OCI-LY1 (cell line): ENCODE measurements at regions not wholly inside any gene's neighbourhood (a gene's known extent, or its start where the extent isn't known, plus 50 kb on each side); places are given as distances from the start of the nearest gene placed in this dataset.

Source experiments
- H2AFZ ChIP-seq: fragments of 200-600 bp; sonication (generic), shearing (Covaris generic); 2 replicates; pipeline ENCODE4 v1.6.0; 2014; ENCODE audit warnings: antibody characterized with exemption, mild to moderate bottlenecking, low read length
- H3F3A ChIP-seq: fragments of 200-600 bp; sonication (generic), shearing (Covaris generic); 2 replicates; pipeline ENCODE4 v1.6.0; 2014; ENCODE audit warnings: mild to moderate bottlenecking, antibody characterized with exemption, low read length, moderate library complexity; ENCODE audit not compliant: insufficient read depth
- H3K27ac ChIP-seq: fragments of 200-600 bp; sonication (generic); 2 replicates; pipeline ENCODE4 v1.5.1; 2014; ENCODE audit warnings: low read length, mixed run types, mild to moderate bottlenecking, low read depth; ENCODE audit not compliant: poor library complexity, severe bottlenecking
- H3K27me3 ChIP-seq: fragments of 200-600 bp; sonication (generic); 2 replicates; pipeline ENCODE4 v1.6.0; 2014; ENCODE audit warnings: antibody characterized with exemption, mild to moderate bottlenecking, low read length, moderate library complexity; ENCODE audit not compliant: insufficient read depth
- H3K36me3 ChIP-seq: fragments of 200-600 bp; sonication (generic); 2 replicates; pipeline ENCODE4 v1.6.1; 2014; ENCODE audit warnings: mild to moderate bottlenecking, antibody characterized with exemption, low read length, moderate library complexity, mixed read lengths; ENCODE audit not compliant: insufficient read depth
- H3K4me1 ChIP-seq: fragments of 200-600 bp; sonication (generic); 2 replicates; pipeline ENCODE4 v1.5.1; 2014; ENCODE audit warnings: mild to moderate bottlenecking, low read length, moderate library complexity; ENCODE audit not compliant: insufficient read depth, severe bottlenecking
- H3K4me2 ChIP-seq: fragments of 200-600 bp; sonication (generic), shearing (Covaris generic); 2 replicates; pipeline ENCODE4 v1.6.1; 2014; ENCODE audit warnings: low read length
- H3K4me3 ChIP-seq: fragments of 200-600 bp; sonication (generic); 2 replicates; pipeline ENCODE4 v1.5.1; 2014; ENCODE audit warnings: low read length, low read depth, mild to moderate bottlenecking, mixed read lengths; ENCODE audit not compliant: poor library complexity, severe bottlenecking
- H3K79me2 ChIP-seq: fragments of 200-600 bp; shearing (Covaris generic); 2 replicates; pipeline ENCODE4 v1.6.1; 2016; ENCODE audit warnings: mixed run types, low read length, mixed read lengths; ENCODE audit not compliant: insufficient read depth
- H3K9ac ChIP-seq: fragments of 200-600 bp; sonication (generic), shearing (Covaris generic); 2 replicates; pipeline ENCODE4 v1.6.1; 2014; ENCODE audit warnings: mild to moderate bottlenecking, low read length, mixed read lengths
- H3K9me2 ChIP-seq: fragments of 200-600 bp; sonication (generic), shearing (Covaris generic); 2 replicates; pipeline ENCODE4 v1.6.1; 2014; ENCODE audit warnings: low read depth, mild to moderate bottlenecking, low read length, mixed read lengths
- H3K9me3 ChIP-seq: fragments of 200-600 bp; shearing (Covaris generic); 2 replicates; pipeline ENCODE4 v1.6.1; 2014; ENCODE audit warnings: low read length, mixed read lengths
- H4K20me1 ChIP-seq: fragments of 200-600 bp; sonication (generic), shearing (Covaris generic); 2 replicates; pipeline ENCODE4 v1.6.0; 2016; ENCODE audit warnings: mild to moderate bottlenecking, low read length; ENCODE audit not compliant: insufficient read depth
- EZH2 ChIP-seq: fragments of 200-600 bp; sonication (generic), shearing (Covaris generic); IDR thresholded peaks from 2 replicates; pipeline ENCODE4 v1.8.0; 2017; ENCODE audit warnings: borderline replicate concordance, mixed run types, mild to moderate bottlenecking, antibody characterized with exemption, low read length, moderate library complexity, mixed read lengths
- TF ChIP-seq, protein P1 (sequence below): fragments of 200-600 bp; sonication (generic), shearing (Covaris generic); IDR thresholded peaks from 2 replicates; pipeline ENCODE4 v1.5.1; 2017; ENCODE audit warnings: mild to moderate bottlenecking, antibody characterized with exemption, low read length, moderate library complexity, mixed read lengths

DNA sequence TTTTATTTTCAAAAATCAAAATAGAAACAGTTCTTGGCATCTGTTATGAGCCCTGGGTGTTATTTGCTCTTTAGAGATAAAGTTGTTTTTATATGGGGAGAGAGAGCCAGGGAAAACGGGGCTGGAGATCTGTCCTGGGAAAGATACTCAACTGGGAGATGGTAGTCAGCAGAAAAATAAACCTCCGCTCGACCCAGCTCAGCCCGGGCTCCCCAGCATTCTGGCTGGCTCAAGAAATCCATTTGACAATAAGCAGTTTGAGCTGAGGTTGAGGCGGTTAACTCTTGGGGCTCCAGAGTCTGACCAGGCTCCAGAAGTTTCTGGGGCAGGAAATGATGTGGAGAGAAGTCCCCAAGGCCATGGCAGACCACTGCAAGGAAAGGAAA lies 151.9 kb downstream of the IRX5 start:
- Histone ChIP-seq H3K36me3 (no peaks in the 10 kb centered on the region), H3K4me2 (no peak overlapping the region), H3K9me2 (no peaks in the 10 kb centered on the region), H3F3A (no peaks in the 10 kb centered on the region), H3K4me3 (no peak overlapping the region), H2AFZ (no peak overlapping the region), H3K27me3 (no peaks in the 10 kb centered on the region), H3K4me1 (no peaks in the 10 kb centered on the region), H4K20me1 (no peaks in the 10 kb centered on the region), H3K9me3 (no peaks in the 10 kb centered on the region), H3K9ac (no peak overlapping the region), H3K27ac (no peak overlapping the region), H3K79me2 (no peaks in the 10 kb centered on the region)
- TF ChIP-seq EZH2, result no peak

DNA sequence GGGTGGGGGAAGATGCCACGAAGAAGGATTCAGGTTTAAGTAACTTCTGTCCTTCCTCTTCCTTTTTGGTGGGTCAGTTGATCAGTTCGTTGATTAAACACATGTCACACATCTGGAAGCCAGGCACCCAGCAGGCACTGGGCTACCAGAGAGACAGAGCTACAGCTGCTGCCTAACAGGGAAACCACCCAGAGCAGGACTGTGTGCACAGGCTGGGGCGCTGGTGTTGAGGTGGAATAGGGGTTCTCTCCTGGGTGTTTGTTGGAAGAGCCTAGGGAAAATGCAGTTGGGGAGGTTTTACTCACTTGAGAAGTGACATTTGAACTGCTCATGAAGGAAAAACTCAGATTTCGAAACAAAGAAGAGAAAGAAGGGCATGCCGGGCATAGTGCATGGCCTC lies 152.4 kb downstream of the IRX5 start:
- Histone ChIP-seq H3K4me2 (no peak overlapping the region), H3K79me2 (no peaks in the 10 kb centered on the region), H2AFZ (no peak overlapping the region), H3K9me2 (no peaks in the 10 kb centered on the region), H3K4me3 (no peak overlapping the region), H3K36me3 (no peaks in the 10 kb centered on the region), H3K9me3 (no peaks in the 10 kb centered on the region), H4K20me1 (no peaks in the 10 kb centered on the region), H3F3A (no peaks in the 10 kb centered on the region), H3K27me3 (no peaks in the 10 kb centered on the region), H3K27ac (no peak overlapping the region), H3K9ac (no peak overlapping the region), H3K4me1 (no peaks in the 10 kb centered on the region)
- TF ChIP-seq EZH2, result no peak
- TF ChIP-seq, protein P1, sequence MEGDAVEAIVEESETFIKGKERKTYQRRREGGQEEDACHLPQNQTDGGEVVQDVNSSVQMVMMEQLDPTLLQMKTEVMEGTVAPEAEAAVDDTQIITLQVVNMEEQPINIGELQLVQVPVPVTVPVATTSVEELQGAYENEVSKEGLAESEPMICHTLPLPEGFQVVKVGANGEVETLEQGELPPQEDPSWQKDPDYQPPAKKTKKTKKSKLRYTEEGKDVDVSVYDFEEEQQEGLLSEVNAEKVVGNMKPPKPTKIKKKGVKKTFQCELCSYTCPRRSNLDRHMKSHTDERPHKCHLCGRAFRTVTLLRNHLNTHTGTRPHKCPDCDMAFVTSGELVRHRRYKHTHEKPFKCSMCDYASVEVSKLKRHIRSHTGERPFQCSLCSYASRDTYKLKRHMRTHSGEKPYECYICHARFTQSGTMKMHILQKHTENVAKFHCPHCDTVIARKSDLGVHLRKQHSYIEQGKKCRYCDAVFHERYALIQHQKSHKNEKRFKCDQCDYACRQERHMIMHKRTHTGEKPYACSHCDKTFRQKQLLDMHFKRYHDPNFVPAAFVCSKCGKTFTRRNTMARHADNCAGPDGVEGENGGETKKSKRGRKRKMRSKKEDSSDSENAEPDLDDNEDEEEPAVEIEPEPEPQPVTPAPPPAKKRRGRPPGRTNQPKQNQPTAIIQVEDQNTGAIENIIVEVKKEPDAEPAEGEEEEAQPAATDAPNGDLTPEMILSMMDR, result no peak

DNA sequence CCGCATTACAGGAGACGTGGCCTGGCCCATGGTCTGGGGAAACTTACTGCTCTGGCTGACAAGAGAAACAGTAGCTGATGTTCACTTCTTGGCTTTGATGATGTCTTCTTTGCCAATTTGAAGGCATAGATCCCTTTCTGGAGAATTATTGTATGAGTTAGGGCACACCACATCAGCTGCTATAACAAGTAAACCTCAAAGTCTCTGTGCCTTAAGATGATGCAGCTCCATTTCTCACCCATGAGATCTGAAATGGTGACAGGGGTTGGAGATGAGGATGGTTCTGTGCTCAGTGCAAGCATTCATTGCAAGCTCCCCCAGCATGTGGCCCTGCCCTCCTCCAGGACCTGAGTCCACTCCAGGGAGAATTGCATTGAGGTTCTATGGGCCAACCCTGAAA lies 157.4 kb downstream of the IRX5 start:
- no peaks in the 10 kb centered on the region for H3K36me3 ChIP-seq
- no peaks in the 10 kb centered on the region for H3F3A ChIP-seq
- no peaks in the 10 kb centered on the region for H3K9me3 ChIP-seq
- TF ChIP-seq, protein P1, result no peak
- no peak for TF ChIP-seq EZH2
- H3K27me3 ChIP-seq, result no peaks in the 10 kb centered on the region
- no peak overlapping the region for H3K27ac ChIP-seq
- H3K4me1 ChIP-seq, result no peaks in the 10 kb centered on the region
- no peak overlapping the region for H3K4me2 ChIP-seq
- no peaks in the 10 kb centered on the region for H4K20me1 ChIP-seq
- H2AFZ ChIP-seq, result no peak overlapping the region
- H3K9me2 ChIP-seq, result no peaks in the 10 kb centered on the region
- H3K79me2 ChIP-seq, result no peaks in the 10 kb centered on the region
- H3K9ac ChIP-seq, result no peak overlapping the region
- no peak overlapping the region for H3K4me3 ChIP-seq

DNA sequence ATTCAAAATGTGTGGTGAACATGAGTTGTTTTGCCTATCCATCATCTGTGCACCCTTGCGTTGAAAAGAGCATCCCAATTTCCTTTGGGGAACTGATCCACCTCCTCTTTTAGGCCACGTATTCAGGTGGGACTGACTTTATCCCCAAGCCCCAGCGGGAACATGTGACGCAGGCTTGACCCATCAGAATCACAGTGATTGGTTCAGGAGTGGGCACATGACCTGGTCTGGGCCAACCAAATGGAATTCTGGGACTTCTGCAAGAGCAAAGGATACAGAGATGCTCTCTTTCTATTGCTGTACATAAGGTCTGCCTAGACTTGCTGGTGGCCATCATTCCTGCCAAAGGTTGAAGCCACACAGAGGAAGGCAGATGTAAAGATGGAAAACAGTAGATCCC lies 158.9 kb downstream of the IRX5 start:
- Histone ChIP-seq H3K79me2 (no peaks in the 10 kb centered on the region), H3K27me3 (no peaks in the 10 kb centered on the region), H3K36me3 (no peaks in the 10 kb centered on the region), H3K9ac (no peak overlapping the region), H3K9me3 (no peaks in the 10 kb centered on the region), H3K27ac (no peak overlapping the region), H3F3A (no peaks in the 10 kb centered on the region), H3K9me2 (no peaks in the 10 kb centered on the region), H3K4me2 (no peak overlapping the region), H4K20me1 (no peaks in the 10 kb centered on the region), H3K4me3 (no peak overlapping the region), H3K4me1 (no peaks in the 10 kb centered on the region), H2AFZ (no peak overlapping the region)
- no peak for TF ChIP-seq EZH2
- TF ChIP-seq, protein P1, result no peak
